NCI-H2107 (cell line): ENCODE measurements at regions not wholly inside any gene's neighbourhood (a gene's known extent, or its start where the extent isn't known, plus 50 kb on each side); places are given as distances from the start of the nearest gene placed in this dataset.

Experiments used
- DNase-seq: peaks from one replicate; lab custom pipeline; 2025; lab: John Stamatoyannopoulos, UW

- no peak for DNase-seq
These were observed 555.6 kb upstream of the RGMA start for GRCh38 chr15:93644595-93644994.

- DNase-seq, result no peak
These were observed 551.5 kb upstream of the RGMA start for GRCh38 chr15:93640411-93640962.

DNA sequence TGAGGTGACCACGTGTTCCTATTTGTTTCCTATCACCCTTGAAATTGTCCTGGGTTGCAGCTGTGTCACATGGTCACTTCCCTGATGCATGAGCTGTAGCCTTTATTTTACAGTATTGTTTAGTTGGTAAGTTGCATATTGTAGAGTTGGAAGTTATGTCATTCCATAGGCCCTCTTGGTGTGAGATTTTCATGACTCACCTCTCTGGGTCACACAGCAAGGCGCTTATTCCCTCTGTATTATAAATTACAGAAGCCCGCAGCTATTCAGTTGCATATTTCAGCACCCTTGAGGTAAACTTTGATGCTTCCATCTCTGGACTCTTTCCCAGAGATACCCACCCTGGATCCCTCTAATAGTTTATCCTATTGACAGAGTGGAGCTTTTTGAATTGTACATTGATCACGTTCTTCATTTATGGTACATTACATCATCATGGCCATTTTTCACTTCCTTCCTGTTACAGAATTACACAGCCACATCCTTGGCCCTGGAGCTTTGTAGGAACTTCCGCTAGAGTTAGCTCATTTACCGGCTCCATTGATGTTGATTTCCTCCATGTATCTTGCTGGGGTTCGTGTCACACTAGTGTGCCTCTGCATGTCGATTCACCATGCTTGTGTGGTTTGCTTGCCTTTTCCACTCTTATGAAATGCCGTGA lies 543.1 kb upstream of the RGMA start:
- no peak for DNase-seq

DNA sequence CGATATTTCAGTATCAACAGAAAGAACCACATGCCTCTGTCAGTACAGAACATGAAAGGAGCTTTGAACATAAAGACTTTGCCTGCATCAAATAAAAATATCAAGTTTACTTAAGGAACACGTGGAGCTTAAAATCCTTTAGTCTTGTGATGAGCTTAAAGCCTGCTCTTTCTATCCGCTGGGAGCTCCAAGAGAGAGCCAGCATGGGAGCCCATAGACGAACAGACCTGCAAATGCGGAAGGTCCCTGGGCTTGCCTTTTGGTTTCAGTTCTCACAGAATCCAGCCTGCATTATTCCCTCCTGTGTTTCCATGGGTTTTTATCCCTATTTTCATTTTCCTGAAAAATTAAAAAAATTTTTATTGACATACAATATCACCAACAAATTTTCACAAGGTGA lies 530.6 kb upstream of the RGMA start:
- no peak for DNase-seq

DNA sequence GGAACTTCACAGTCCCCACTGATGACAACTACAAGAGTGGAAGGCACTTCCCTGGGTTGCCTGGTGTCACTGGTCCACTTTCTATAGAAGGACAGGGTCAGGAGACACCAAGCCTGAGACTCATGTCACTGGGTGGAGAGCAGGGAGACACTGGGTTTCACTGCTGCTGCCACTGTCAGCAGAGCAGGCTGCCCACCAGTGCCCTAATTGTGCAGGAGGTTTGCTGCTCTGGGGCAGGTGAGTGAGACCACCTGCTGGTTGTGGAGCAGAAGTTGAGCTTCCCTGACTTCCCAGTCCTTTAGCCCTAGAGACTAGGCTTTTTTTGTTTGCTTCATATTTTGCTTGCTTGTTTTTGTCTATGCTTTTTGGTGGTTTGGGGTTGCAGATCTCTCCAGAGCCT lies 528.4 kb upstream of the RGMA start:
- no peak for DNase-seq

- no peak for DNase-seq
These were observed 525.5 kb upstream of the RGMA start for GRCh38 chr15:93614386-93615104.

DNA sequence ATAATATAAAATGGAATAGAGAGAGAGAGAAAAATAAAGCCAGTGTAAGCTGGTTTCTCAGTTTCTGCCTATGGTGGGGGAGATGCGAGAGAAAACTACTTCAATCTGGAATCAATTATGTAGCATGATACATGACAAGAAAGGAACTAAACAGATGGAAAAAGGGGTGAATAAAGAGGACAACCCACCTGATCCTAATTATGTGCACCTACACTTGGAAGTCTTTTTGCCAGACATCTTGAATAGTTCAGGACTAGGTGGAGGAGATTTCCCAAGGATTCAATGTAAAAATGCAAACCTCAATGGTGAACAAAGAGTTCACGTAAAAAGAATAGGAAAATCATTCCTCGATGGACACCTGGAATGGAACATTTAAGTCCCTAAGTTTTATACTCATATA lies 524.4 kb upstream of the RGMA start:
- DNase-seq, result no peak

DNA sequence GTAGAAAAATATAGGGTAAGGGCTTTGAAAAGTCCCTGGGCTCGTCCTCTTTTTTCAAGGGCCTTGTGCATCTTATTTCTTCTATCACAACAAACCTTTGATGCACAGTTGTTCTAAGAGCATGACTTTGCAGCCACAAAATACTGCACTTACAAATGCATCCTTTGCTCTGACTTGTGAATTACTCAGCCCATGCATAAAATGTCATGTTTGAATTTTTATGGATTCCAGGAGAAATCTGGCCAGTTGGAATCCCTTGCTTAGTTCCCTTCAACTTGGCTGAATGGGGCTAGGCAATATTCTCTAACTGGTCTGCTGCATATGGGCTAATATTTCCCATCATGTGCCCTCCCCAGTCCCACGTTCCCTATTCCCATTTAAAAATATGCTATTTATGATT lies 523.9 kb upstream of the RGMA start:
- DNase-seq, result no peak

- no peak for DNase-seq
These were observed 521.9 kb upstream of the RGMA start for GRCh38 chr15:93610944-93611343.

DNA sequence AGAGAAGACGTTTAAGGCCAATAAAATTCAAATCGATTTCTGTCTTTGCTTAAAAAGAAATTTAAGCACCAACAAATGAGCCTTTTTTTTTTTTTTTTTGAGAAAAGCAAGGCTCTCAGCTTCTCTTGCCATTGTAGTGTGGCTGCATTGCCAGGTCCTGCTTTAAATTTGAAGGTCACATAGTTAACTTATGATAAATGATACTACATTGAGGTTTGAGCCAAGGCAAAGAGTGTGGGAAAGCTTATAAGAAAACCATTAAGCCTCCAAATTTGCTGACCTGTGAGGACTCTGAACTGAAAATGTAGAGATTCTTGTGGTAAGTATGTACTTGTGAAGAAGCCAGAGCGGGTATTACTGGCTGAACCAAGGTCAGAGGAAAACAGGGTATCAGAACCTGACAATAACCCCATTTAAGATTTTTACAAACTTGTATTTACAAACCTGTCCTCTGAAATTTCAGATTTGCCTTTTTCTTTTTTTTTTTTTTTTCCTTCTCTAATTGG lies 519.7 kb upstream of the RGMA start:
- no peak for DNase-seq

DNA sequence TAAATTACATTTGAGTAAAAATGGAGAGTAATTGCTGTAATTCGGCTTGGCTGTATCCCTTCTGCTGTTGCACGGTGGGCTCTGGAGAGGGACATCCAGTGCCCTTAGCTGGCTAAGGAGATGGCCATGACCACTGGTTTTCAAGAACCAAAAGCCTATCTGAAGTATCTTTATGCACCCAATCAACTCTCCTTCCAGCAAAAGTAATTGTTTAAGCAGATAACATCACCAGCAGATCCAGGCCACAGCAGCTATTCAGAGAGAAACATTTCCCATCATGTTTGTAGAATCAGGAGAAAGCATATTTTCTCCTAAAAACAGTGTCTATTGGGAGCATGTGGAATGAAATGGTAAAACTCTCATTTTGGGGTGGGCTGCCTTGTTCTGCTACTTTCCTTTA lies 514.5 kb upstream of the RGMA start:
- DNase-seq, result no peak

DNA sequence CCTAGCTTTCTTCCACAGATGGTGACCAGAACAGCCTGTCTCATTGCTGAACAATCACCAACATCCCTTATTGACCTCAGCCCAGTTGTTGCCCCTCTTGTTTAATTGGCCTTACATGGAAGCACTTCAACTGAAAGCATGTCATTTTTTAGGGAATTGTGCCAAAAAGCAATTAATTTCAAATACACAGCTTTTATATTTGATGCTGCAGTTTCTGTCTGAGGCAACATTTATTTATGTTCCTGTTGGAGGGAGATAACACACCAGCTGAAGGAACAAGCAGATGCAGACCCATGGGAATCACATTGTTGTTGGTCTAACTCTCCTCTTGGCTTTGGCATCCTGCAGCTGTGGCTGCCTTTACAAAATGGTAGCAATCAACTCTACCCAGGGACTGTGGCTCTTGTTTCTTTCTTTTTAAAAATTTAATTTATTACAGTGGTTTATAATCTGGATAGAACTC lies 498.1 kb upstream of the RGMA start:
- no peak for DNase-seq

- DNase-seq, result no peak
These were observed 496.0 kb upstream of the RGMA start for GRCh38 chr15:93585012-93585411.

GRCh38 chr15:93583968-93584367 lies 495.0 kb upstream of the RGMA start:
- no peak for DNase-seq

- DNase-seq, result no peak
These were observed 494.5 kb upstream of the RGMA start for GRCh38 chr15:93583552-93583951.

DNA sequence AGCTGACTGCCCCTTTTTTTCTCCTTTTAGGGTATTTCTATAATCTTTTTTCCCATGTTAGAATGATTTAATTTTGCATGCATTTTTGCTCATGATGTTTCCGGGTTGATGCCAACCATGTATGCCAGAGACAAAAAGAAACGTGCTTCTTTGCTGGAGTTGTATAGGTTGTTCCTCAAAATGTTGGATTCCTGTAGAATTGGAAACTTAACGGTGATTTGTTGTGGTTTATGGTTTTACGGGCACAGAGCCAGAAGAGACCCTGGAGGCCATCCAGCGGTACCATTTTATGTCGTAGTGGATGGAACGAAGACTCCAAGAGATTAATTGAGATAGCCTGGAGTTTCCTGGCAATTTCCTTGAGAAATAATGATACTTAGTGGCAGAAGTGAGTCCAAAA lies 481.5 kb upstream of the RGMA start:
- no peak for DNase-seq

DNA sequence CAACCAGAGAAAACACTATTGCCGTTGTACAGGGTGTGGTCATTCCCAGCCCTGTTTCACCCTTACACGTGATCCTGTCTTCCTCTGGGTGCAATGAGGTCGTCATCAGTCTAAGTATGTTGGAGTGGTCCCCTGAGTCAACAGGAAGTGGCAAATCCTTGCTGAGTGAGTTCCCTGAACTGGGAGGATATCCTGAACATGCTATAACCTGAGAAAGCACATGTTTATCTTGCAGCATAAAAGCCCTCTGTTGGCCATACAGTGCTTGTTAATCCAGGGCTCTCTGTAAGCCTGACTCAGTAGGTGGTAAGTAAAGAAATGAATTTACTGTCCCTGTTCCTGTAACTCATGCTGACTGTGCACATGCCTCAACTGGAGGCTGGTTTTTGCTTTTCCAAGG lies 477.8 kb upstream of the RGMA start:
- DNase-seq, result no peak

DNA sequence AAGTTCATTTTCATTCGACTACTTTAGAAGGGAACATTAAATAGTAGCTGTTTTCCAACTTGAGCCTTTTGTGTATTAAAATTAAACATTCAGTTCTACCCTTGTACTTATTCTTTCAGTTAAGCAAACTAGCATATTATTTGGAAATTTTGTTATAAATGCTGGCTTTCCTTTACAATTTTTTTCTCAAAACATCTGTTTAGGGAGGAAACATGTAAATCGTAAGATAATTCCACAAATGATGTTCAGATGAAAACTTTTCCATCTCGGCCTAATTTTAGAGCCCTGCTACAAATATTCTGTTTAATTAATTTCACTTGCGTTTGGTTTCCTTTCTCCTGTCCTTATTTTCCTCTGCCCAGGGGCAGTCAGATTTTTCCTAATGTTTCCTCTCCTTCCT lies 476.2 kb upstream of the RGMA start:
- no peak for DNase-seq

- DNase-seq, result no peak
These were observed 474.2 kb upstream of the RGMA start for GRCh38 chr15:93563218-93563617.

DNA sequence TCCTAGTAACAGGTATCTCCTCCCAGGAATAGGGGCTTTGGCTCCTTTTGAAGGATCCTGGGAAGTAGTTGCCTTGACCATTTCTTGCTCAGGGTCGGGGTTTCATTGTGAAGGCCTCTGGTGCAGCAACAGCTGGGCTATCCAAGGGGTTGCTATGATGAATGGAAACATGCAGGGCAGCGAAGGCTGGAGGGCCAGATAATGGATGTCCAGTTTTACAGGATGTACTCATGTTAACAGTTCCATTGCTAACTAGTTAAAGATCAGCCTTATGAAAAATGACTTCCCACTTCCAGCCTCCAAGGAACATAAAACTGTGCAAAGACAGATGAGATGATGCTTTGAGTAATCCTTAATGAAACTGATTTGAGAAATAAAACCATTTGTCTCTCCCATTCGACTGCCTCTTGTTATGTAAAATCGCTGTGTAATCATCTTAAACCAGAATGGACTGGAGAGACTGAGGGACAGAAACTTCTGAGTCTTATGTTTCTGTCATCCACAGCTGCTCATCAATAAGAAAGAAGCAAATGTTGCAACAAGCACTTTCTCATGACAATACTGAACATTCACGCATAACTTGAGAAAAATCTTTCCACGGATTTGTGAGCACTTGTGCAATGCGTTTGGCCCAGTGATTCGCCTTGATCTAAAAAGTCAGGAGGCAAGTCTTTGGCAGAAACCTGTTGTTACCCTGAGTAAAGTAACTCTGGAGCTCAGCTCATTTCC lies 473.5 kb upstream of the RGMA start:
- no peak for DNase-seq

DNA sequence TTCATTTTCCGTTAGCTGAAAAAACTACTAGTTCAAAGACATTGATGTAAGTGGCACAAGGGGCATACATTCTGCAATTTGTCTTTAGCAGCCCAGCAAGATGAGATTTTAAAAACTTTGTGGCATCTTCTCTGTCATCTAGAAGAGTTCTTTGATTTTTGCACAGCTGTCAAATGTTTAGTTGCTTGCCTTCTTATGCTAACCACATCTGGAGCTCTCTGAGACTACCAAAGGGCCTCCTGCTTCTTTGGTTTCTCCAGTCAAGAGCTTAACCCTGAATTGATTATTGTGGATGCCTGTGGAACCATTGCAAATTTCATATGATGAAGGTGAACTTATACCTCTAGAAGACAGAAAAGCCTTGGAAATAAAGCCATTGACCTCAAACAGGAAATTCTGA lies 468.7 kb upstream of the RGMA start:
- no peak for DNase-seq

GRCh38 chr15:93553167-93553935 lies 464.3 kb upstream of the RGMA start:
- no peak for DNase-seq
